LNCAP (cell line): ENCODE measurements at regions not wholly inside any gene's neighbourhood (a gene's known extent, or its start where the extent isn't known, plus 50 kb on each side); places are given as distances from the start of the nearest gene placed in this dataset.

Experiments
- TF ChIP-seq, protein P1 (sequence below): fragments of 450-650 bp; IDR thresholded peaks from 2 replicates; pipeline ENCODE4 v1.5.1; 2017; ENCODE audit warnings: mild to moderate bottlenecking

DNA sequence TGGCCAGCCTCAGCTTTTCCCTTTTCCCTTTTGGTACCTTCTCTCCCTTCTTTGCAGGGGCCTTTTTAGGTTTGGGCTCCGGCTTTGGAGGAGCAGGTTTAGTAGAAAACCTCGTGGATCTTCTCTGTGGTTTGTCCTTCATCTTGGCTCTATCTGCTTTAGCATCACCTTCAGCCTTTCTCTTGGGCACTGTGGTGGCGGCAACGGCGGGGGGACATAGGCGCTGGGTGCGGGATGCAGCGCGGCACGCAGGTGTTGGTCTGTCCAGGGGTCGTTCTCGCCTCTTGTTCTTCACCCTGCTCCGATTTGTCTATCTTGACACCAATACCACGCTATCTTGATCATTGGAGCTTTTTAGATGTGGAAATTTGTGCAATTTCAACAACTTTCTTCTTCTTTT is 64.5 kb upstream of the SMAD3 start:
- TF ChIP-seq, protein P1, sequence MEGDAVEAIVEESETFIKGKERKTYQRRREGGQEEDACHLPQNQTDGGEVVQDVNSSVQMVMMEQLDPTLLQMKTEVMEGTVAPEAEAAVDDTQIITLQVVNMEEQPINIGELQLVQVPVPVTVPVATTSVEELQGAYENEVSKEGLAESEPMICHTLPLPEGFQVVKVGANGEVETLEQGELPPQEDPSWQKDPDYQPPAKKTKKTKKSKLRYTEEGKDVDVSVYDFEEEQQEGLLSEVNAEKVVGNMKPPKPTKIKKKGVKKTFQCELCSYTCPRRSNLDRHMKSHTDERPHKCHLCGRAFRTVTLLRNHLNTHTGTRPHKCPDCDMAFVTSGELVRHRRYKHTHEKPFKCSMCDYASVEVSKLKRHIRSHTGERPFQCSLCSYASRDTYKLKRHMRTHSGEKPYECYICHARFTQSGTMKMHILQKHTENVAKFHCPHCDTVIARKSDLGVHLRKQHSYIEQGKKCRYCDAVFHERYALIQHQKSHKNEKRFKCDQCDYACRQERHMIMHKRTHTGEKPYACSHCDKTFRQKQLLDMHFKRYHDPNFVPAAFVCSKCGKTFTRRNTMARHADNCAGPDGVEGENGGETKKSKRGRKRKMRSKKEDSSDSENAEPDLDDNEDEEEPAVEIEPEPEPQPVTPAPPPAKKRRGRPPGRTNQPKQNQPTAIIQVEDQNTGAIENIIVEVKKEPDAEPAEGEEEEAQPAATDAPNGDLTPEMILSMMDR: no peak

DNA sequence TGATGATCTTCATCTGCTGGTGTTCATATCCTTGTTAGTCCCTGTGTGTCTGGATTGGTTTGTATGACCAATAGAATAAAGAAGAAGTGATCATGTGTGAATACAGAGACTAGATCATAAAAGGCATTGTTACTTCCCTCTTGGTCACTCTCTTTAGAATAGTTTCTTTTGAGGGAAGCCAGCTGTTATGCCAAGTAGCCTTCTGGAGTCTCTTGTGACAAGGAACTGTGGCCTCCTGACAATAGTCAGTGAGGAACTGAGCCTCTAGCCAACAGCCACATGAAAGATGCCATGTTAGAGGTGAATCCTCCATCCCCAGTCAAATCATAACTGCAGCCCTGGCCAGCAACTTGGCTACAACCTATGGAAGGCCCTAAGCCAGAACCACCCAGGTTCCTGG is 63.0 kb upstream of the SMAD3 start:
- TF ChIP-seq, protein P1: no peak

DNA sequence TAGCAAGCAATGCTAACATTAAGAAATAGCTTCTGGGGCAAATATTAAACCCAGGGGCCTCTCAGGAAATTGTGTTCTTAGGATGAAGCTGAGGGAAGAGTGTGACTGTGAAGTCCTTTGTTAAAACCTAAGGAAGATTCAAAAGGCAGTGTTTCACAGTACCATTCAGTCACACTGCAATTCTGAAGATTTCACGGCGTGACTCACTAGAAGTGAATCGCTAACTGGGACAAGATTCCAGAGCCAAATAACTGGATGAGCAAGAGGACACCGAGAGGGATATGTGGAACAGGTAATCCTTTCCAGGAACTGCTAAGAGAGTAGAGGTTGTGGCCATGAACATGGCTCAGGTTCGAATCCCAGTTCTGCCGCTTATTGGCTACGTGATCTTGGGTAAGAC is 61.8 kb upstream of the SMAD3 start:
- TF ChIP-seq, protein P1: no peak

DNA sequence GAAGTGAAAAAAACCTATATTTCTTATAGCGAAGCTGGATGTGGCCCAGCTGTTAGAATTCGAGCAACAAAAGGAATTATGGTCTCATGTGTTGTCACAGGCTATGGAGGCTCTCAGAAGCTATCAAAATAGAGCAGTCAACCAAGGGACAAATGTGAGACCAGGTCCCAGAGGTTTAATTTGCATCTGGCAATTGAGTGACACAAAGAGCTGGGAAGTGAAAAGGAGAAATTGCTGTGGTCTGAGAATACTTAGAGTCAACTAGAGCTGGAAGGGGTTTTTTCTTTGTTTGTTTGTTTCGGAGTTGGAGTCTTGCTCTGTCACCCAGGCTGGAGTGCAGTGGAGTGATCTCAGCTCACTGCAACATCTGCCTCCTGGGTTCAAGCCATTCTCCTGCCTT is 61.3 kb upstream of the SMAD3 start:
- TF ChIP-seq, protein P1: no peak

DNA sequence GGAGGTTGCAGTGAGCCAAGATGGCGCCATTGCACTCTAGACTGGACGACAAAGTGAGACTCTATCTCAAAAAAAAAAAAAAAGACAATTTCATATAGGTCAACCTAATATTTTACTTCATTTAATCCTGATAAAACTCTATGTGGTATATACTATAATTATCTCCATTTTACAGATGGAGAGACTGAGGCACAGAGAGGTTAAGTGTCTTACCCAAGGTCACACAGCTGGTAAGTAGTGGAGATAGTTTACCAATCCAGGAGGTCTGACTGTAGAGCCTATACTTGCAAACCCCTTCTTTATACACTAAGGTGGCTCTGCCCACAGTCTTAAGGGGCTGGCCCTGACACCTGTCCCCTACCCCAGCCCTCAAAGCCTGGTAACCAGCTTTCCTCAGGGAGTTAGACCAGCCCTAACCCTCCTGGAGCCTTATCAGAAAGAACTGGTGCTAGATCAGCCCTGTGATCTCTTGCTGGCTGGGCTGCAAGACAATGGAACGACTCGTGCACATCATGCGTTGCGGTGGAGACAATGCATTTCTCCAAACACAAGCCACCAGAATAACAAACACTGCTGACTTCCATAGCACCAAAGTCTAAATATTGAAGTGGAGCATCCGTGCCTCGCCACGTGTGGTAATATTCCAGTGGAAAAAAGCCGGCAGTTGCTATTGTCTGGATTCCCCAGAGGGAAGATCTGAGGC is 60.0 kb upstream of the SMAD3 start:
- TF ChIP-seq, protein P1: no peak

DNA sequence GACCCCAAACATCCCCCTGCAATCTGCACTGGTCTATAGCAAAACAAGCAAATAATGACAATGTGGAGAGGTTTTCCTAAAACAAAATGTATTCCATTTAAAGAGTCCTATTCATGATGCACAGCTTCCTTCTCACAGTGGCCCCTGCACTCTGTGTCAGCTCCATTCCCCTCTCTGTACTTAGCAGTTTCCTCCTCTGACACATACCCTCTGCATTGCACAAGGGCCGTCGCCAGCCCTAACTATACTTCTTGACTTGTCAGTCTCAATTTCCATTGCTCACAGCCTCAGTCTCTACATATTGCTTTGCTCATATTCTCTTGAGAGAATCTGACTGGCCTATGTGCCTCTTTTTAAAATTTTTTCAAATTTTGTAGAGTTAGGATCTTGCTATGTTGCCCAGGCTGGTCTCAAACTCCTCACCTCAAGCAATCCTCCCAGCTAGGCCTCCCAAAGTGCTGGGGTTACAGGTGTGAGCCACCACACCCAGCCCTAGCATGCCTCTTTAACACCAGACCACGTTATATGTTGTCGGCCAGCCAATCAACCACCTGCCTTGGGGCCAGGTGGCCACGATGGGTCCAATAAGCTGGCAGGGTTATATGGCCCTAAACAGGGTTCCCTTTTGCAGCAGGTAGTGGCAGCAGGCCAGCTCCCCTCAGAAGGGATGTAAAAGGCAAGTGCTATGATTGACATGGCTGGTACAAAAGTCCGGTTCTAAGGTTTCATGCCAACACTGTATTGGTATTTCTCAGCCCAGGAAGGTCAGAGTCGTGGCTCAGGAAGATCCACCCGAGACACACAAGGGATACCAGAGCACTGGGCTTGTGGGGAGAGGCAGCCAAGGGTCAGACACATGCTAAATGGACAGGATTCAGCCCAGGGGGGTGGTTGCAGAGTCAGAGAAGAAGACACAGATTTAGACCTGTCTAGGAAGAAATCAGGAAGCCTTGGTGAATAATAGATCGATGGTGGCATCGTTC is 59.0 kb upstream of the SMAD3 start:
- TF ChIP-seq, protein P1: no peak

DNA sequence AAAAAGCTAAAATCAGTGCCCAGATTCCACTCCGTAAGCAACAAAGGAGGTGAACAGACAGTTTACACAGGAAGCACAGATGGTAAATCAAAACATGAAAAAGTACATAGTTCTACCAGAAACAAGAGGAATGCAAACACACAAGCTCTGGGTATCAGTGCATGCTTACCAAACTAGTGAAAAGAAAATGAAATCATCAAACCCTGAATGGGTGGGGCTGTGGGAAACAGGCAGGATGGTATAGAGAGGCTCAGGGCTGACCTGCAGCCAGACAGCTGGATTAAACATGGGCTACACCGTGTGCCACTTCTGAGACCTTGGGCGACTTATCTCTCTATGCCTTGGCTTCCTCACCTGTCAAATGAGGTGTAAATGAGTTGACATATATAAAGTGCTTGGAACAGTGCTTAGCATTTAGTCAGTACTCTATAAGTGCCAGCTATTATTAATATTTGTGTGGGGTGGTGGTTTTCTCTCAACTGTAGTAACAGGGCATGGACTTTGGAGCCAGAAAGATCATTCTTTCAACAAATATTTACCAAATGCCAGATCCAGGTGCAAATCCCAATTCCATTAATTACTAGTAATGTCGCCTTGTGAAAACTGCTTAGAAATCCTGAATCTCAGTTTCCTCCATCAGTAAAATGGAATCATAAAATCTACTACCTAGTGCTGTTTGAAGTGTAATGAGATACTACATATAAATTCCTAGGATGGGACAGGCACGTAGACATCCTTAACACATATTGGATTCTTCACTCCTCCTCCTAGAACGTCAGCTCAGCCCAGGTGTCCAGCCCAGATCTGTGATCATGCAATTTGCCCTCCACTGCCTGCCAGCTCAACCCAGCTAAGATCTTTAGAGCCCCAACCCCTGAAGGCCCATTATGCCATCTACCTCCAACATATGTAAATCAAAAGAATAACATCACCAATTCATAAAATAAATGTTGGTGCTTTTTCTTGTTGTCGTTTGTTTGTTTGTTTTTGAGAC is 55.5 kb upstream of the SMAD3 start:
- TF ChIP-seq, protein P1: no peak
